ENCODE measurements at regions not wholly inside any gene's neighbourhood (a gene's known extent, or its start where the extent isn't known, plus 50 kb on each side); places are given as distances from the start of the nearest gene placed in this dataset.
"Not testable (repeated sequence)": the region's sequence is repeated elsewhere in the genome, so short reads cannot be mapped to it uniquely, and the experiment has no call there.

DNA sequence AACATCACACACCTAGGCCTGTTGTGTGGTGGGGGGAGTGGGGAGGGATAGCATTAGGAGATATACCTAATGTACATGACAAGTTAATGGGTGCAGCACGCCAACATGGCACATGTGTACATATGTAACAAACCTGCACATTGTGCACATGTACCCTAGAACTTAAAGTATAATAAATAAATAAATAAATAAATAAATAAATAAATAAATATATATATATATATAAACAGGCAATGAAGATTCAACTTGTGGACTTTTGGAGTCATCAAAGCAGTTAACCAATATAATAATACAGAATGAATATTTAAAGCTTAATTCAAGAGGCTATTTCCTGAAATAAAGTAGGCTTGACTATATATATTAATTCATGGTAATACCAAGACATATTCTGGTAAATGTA lies 167.0 kb downstream of the FOXD2 start:
- not testable (repeated sequence) for DNase-seq

DNA sequence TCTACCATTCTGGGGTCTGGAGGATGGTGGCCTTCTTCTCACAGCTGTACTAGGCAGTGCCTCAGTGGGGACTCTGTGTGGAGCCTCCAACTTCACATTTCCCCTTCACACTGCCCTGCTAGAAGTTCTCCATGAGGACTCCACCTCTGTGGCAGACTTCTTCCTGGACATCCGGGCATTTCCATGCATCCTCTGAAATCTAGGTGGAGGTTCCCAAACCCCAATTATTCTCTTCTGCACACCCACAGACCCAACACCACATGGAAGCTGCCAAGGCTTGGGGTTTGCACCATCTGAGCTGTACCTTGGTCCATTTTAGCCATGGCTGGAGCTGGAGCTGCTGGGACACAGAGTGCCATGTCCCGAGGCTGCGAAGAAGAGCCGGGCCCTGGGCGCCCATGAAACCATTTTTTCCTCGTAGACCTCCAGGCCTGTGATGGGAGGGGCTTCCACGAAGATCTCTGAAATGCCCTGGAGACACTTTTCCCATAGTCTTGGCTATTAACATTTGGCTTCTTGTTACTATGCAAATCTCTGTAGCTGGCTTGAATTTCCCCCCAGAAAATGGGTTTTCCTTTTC lies 170.5 kb downstream of the FOXD2 start:
- no peak for DNase-seq

DNA sequence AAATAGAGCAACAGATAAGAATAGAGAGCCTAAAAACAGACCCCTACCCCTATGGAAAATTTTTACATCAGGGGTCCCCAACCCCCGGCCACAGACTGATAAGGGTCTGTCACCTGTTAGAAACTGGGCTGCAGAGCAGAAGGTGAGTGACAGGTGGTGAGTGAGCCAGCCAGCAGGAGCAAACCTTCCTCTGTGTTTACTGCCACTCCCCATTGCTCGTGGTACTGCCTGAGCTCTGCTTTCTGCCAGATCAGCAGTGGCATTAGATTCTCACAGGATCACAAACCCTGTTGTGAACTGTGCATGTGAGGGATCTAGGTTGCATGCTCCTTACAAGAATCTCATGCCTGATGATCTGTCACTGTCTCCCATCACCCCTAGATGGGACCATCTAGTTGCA lies 174.1 kb downstream of the FOXD2 start:
- no peak for DNase-seq

DNA sequence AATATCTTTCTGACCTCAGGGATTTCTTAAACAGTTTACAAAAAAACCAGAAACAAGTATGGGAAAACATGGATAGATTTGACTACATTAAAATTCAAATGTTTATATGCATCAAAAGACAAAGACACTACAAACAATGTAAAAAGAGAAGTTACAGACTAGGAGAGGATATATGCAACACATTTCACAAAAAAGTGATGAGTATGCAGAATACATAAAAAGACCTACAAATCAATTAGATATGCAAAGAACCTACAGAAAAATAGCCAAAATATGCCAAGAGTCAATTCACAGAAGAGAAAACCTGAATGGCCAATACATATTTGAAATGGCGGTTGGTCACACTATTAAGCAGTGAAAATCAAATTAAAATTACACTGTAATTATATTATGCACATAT lies 175.0 kb downstream of the FOXD2 start:
- no peak for DNase-seq

DNA sequence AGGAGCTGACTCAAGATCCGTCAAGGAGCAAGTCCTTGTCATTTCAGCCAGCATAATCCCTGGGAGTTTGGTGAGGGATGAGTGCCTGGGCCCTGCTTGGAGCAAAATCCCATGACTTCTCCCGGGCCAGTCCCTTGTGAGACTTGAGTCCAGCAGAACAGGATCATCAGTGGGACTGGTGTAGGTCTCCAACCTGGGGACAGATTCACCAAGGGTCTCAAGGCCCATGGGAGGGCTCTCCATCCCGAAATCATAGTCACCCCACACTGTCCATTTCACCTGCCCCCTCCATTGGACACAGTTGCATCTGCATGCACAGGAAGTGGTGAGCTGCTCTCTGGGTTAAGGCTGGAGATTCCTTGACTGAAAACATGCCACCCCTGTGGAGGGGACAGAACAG lies 178.2 kb downstream of the FOXD2 start:
- no peak for DNase-seq

DNA sequence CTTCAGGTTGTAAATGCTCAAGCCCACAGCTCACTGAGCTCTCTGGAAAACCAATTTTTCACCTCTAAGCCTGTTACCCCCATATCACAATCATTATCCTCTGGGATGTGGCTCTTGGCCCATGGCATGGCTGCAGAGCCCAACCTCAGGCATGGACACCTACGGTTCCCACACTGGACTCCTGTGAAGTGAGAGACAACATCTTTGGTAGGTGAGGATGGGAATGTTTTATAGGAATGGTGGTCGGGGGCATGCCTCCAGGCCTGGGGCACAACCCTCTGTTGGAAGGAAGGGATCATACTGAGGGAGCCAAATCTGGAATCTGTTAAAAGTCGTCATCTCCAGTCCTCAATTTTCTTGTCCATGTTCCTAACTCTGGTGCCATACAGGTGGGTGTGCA lies 179.1 kb downstream of the FOXD2 start:
- DNase-seq = no peak

DNA sequence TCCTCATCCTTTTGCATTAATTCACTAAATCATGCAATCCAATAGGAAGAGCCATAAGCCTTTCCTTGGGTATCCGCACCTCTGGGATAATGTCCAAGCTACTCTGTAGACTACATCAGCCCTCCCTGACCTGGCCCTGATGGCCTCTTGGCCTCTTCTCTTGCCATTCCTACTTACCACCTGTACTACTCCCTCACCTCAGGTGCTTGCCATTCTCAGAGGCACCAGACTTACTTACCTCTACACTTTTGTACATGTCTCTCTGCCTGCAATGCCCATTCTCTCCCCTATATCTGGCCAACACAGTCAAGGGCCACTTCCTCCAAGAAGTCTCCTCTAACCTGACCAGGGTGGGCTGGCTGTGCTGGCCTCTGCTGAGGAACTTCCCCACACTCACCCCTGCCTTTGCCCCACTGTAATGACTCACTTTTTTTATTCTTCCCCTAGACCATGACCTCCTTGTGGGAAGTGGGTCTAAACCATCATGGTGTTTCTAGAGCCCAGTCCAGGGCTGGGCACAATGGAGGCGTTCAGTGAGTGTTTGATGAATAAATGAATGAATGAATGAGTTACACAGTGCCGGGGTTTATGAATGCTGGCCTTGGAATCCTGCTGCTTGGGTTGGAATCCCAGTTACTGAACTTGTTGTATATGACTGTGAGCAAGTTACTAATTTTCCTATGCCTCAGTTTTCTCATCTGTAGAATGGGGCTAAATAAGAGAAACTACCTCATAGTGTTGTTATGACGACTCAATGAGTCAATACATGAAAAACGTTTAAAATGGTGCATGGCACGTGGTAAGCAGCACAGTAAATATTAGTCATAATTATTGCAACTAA lies 179.8 kb downstream of the FOXD2 start:
- DNase-seq = no peak

DNA sequence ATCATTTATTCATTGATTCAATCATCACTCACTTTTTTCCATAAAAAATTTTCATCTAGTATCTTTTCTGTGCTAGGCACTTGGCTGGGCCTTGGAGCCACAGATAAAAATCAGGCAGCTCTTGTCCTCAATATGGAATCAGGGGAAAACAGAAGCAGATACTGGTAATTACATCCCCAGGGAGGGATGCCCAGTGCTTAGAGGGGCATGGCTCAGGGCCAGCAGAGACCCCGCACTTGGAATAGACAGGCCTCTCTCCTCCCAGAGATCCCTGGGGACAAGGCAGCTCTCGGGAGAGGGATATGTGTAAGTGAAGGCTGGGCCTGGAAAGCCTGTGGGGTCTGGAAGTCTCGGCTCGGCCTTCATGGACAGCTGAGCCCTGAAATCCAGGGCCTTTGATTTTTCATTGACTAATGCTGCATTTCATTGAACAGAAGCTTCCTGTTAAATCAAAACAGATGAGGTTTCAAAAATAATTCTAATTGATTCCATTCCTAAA lies 180.4 kb downstream of the FOXD2 start:
- no peak for DNase-seq

DNA sequence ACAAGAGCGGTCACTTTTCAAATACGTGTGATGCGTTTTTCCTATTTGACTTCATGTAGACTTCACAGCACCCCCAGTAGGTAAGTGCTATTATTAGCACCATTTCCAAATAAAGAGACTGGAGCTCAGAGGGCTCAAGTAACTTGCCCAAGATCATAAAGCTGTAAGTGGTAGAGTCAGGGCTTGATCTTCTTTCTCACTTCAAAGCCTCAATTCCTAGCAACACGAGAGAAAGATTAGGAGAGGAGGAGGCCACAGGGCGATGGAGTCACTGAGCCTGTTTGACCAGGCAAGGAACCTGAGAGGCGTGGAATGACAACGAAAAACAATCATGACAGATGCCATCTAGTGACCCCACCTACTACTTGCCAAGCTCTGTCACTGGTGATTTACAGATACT lies 181.0 kb downstream of the FOXD2 start:
- no peak for DNase-seq

DNA sequence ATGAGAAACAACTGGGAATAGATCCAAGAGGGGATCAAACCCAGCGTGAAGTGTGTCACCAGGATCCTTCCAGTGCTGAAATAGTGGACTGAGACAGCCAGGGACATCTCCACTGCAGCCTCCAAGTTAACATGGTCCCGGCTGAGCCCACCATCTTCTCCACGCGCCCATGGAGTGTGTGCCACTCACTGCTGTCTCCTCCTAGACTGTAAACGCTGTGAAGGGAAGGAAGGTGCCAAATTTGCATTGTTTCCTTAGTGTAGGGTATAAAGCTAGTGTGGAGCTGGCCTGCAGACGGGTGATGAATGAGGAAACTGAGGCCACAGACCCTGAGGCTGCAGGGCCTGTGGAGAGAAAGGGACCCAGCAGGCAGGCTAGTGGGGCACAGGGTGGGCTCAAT lies 183.6 kb downstream of the FOXD2 start:
- DNase-seq = no peak

DNA sequence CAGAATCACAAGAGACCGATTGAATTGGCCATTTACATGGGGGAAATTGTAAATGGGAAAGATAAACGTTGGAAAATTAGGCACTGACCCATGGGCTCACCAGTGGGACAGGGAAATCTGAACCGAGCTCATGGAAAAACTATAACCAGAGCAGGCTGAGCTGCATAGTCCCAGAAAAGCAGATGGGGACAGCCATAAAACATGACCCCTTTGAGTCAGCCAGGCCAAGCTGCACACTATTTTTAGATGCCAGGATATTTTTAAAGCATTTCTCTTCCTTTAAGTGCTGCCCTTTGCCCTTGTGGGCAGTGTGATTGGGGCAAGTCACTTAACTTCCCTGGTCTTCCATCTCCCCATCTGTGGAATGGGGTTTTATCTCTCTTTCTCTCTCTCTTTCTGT lies 184.1 kb downstream of the FOXD2 start:
- DNase-seq = no peak

DNA sequence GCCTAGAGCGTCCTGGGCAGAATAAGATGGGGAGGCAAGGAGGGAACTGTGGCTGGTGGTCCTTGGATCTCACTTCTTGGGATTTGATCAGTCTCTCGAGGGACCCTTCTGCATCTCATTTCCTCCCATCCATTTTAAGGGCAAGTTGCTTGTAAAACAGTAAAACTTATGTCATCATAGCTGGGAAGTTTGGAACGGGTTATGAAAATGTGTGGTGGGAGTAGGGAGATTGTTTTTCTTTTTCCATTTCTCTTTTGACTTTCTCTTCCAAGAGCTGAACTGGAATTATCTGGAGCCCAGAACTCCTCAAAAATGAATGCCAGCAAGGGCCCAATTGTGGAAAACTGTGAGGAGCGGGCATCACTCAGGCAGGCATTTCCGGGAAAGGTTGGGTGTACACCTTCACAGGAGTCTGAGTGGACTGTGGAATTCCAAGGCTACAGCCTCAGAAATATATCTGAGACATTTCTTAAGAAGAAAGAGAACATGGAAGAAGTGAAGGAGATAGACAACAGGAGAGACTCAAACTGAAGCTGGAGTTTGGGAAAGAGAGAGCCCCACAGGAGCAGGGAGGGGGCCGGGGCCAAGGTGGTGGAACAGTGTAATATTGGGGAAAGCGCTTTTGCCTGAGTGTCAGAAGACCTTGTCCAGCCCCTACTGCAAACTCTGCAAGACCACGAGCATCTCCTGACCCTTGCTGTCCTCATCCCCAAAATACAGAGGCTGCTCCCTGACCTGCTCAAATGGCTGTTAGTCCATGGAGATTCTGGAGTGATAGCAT lies 185.1 kb downstream of the FOXD2 start:
- no peak for DNase-seq

DNA sequence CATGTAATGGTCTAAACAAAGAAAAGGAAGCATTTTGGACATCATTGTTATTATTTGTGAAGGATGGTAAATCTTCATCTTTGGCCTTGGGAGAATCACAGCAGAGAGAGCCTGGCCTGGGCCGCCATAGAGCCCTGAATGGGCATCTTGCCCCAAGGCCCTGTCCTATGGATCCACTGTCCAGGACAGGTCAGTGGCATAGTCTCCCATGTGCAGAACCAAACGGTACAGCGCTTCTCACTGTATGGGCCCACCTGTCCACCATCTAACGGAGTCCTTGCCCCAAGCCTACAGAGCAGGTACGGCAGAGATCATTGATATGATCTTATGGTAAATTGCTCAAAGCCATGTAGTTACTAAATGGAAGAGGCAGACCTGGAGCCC lies 185.7 kb downstream of the FOXD2 start:
- no peak for DNase-seq

DNA sequence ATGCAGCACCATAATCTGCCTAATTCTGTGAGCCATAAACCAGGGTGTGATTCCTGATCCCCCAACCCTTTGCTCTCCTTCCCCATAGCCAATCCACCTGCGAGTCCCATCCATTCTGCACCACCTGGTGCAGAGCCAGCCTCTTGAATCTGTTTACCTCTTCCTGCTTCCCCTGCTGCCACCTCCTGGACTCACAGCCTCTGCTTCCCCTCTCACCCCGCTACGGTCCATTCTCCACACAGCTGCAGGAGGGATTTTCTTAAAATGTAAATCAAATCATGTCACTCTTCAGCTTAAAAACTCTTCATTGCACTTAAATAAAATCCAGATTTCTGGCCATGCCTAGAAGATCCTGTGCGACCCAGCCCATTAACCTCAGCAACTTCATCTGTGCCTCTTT lies 186.7 kb downstream of the FOXD2 start:
- DNase-seq = peak; percentile 23

DNA sequence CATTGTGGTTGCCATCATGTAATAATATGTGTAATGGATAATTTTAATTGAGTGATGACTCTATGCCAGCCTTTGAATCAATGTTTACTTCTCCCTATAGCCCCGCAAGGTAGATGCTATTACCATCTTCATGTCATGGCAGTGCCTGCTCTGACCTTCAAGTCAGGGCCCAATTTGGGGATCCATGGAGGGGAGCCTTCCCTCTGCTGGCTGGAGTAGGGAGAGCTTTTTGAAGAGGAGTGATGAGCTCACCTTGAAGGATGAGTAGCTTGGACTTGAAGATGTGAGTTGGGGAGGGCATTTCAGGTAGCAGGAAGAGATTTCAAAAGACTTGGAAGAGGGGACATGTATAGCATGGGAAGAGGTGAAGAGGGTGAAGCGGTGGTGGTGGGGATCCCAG lies 189.2 kb downstream of the FOXD2 start:
- no peak for DNase-seq

DNA sequence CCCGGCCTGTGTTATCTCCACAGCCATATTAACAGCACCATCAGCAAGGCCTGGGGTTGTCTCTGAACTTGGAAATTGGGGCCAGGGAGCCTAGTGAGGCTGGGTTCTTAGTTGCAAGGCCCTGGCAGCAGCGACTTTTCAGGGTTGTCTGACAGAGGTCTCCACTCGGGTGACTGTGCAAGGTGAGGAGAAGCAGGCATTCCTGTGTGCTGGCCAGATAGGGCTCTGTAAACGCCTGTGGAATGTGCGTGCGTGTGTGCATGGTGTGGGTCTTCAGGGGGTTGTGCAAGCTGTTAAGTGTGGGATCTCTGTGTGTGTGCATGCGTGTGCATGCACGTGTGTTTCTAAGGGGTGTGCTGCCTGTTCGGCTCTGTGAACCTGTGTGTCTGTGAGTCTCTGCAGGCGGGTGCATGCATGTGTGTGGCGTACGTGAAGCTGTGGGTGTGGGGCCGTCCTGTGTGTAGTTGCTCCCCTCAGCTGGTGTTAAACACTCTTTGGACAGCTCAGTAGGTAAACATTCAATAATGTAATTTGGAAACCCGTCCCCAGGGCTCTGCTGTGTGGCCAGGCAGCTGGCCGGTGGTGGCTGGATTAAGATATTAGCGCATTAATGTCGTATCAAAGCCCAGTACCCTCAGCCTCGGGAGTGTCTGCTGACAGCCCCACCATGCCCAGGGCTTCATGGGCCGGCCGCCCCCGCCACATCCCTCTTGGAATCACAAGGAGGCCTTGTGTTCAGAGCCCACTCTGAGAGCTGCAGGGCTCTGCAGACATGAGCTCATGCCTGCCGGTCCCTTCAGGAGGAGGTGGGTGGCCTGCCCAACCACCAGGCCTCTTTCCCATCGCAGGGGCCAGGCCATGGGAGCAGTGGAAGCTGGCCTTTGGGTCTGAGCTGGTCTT lies 189.9 kb downstream of the FOXD2 start:
- no peak for DNase-seq

DNA sequence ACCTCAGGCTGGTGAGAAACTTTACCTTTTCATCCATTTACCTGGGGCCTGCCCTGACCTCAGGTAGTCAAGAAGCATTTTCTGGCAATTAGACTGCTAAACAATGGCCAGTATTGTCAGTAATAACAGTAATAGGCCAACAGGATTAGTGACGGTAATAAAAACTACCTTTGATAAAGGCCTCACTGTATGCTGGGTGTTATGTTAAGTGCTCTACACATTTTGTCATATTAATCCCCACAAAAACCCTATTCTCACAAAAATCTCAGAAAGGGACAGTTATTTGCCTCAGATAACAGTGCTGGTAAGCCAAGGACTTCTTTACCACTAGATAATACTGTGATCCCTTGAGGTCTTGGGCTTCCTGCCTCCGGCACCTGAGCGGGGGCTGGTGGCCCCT lies 191.4 kb downstream of the FOXD2 start:
- no peak for DNase-seq

DNA sequence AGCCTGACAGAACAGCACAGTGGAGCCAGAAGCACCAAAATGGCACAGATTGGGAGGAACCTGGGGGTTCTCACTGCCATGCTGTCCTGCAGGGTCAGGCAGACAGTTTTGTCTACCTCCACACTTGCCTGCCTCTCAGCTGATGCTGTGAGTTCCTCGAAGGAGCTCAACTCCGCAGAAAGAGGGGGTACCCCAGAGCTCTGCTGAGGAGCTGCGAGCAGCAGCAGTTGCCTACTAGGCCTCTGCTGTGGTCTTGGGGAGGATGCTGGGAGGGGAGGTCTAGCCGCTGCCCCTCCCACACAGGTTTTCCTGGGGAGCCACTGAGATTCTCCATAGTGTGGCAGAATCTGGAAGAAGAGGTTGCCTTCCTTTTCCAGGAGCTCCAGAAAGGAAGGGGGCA lies 192.5 kb downstream of the FOXD2 start:
- no peak for DNase-seq

DNA sequence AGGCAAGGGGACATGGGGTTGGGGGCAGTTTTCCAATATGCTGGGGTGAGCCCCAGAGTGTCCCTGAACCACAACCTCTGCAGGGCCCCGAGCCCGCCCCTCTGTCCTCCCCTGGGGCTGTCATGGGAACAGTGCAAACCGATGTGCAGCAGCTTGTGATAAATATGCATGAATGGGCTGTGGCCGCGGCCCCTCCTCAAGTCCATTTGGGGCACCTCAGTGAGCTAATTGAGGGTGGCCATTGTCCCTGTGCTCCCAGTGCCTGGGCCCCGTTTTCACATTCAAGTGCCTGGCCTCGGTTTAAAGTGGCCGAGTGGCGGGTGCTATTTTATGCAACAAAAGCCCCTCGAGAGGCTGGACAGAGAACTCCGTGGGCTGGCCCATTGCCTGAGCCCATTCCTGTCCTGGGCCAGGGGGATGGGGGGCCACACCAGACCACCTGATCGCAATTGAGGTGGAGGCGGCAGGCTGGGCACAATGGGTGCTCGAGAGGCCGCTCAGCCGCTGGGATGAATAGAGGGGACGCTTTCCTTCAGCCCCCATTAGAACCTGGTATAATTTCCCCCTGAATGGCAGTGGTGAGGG lies 193.7 kb downstream of the FOXD2 start:
- no peak for DNase-seq

DNA sequence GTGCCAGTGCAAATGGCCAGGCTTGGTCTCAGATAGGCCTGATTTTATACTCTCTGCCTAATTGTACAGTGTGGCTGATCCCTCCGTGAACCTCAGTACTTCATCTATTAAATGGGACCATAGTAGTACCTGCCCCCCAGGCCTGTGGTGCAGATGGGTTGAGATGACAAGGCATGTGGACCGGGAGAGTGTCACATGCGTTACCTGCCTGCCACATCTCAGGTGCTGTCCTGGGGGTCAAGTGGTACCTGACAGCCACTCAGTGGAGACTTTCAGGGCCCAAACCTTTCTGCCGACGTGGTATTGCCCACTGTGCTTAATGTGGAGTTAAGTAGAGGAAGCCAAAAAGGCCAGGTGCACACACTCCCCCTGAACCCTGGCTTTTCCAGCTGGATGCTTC lies 197.3 kb downstream of the FOXD2 start:
- DNase-seq = no peak

DNA sequence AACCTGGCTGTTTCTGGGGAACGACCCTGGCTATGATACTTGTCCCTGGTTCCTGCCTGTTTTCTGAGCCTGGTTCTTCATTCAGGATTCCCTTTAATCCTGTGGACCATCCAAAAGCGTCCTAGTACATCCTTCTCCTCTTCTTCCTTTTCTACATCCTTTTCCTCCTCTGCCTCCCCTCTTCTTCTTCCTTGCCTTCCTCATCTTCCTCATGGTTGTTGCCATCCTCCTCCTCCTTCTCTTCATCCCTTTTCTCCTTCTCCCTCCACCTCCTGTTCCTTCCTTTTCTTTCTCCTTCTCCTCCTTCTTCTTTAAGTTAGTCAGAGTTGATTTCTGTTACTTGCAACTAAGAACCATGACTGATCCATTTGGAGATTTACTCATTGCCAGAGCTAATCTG lies 197.8 kb downstream of the FOXD2 start:
- no peak for DNase-seq

DNA sequence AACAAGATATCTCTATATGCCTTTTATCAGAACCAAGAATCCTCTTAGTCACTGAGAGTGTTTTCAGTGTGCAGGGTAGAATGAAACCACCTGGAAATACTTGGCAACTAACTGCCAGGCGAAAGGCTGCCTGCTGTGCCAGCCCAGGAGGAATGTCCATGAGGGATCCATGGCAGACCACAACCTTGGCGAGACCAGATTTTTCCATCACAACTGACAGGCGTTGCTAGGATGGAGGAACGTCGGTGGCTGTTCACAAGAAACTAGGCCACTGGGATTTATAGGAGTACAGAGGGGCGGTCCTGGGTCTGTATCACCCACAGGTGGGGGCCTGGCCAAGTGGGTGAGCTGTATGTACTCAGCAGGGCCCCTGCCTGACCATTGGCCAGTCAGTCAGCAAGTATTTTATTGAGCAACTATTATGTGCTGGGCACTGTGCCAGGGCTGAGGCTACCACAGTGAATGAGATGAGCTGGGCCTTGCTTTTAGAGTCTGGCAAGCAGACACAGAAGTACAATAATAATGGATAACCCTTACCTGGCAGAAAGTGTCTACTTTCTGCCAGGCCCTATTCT lies 199.4 kb downstream of the FOXD2 start:
- no peak for DNase-seq
